ENCODE measurements at regions not wholly inside any gene's neighbourhood (a gene's known extent, or its start where the extent isn't known, plus 50 kb on each side); places are given as distances from the start of the nearest gene placed in this dataset.

- WGBS, 3 donors, result 63 to 84% (median 82%) methylated on average over 1 of the region's 1 CpG
- Histone ChIP-seq H3K4me3 (no peak overlapping the region), H3K4me1 (no peaks in the 10 kb centered on the region), H3K27ac (no peak overlapping the region), H3K9me3 (no peaks in the 10 kb centered on the region), H3K36me3 (ENCODE audit: insufficient read depth in 1 of 2, low read depth in 1 of 2) (no peaks in the 10 kb centered on the region), H3K27me3 (ENCODE audit: insufficient read depth in 3 of 3, low read length in 2 of 3) (no peaks in the 10 kb centered on the region)
- no peak for DNase-seq
- TF ChIP-seq CTCF (IDR thresholded peaks at IDR 0.05), result no peak
- no peak for ATAC-seq
- intact Hi-C loops (cut with DNase I), result no loop called here
These were observed 122.2 kb downstream of the QPCT start for GRCh38 chr2:37466533-37467222.

- peak; percentile 95 to 96 (median 96) for ATAC-seq
- peak; percentile 42 to 66 for DNase-seq
- Histone ChIP-seq H3K36me3 (ENCODE audit: insufficient read depth in 1 of 2, low read depth in 1 of 2) (no peaks in the 10 kb centered on the region), H3K27ac (peak overlapping the region; percentile 66), H3K27me3 (ENCODE audit: insufficient read depth in 3 of 3, low read length in 2 of 3) (no peaks in the 10 kb centered on the region), H3K4me3 (no peak overlapping the region), H3K9me3 (no peaks in the 10 kb centered on the region), H3K4me1 (no peaks in the 10 kb centered on the region)
- intact Hi-C loops (cut with DNase I), result no loop called here
- WGBS, 3 donors, result 30 to 55% (median 37%) methylated on average over 4 of the region's 4 CpGs
- no peak for TF ChIP-seq CTCF (IDR thresholded peaks at IDR 0.05)
These were observed 123.7 kb downstream of the QPCT start for GRCh38 chr2:37468170-37468569.

- no peak overlapping the region for H3K27ac ChIP-seq
- ATAC-seq (no peak), DNase-seq (no peak)
- TF ChIP-seq CTCF (IDR thresholded peaks at IDR 0.05), result no peak
- H3K9me3 ChIP-seq, result no peaks in the 10 kb centered on the region
- H3K27me3 ChIP-seq (ENCODE audit: insufficient read depth in 3 of 3, low read length in 2 of 3), result no peaks in the 10 kb centered on the region
- H3K36me3 ChIP-seq (ENCODE audit: insufficient read depth in 1 of 2, low read depth in 1 of 2), result no peaks in the 10 kb centered on the region
- 62 to 90% (median 74%) methylated on average over 1 of the region's 1 CpG for WGBS, 3 donors
- H3K4me3 ChIP-seq, result no peak overlapping the region
- H3K4me1 ChIP-seq, result no peaks in the 10 kb centered on the region
- intact Hi-C loops (cut with DNase I), result no loop called here
These were observed 124.7 kb downstream of the QPCT start for GRCh38 chr2:37469126-37469525.

- intact Hi-C loops (cut with DNase I), result no loop called here
- Histone ChIP-seq H3K4me3 (no peak overlapping the region), H3K27ac (no peak overlapping the region), H3K27me3 (ENCODE audit: insufficient read depth in 3 of 3, low read length in 2 of 3) (no peaks in the 10 kb centered on the region), H3K9me3 (no peaks in the 10 kb centered on the region), H3K4me1 (no peaks in the 10 kb centered on the region), H3K36me3 (ENCODE audit: insufficient read depth in 1 of 2, low read depth in 1 of 2) (no peaks in the 10 kb centered on the region)
- no peak for DNase-seq
- 91 to 94% (median 93%) methylated on average over 1 of the region's 1 CpG for WGBS, 3 donors
- no peak for TF ChIP-seq CTCF (IDR thresholded peaks at IDR 0.05)
- ATAC-seq, result no peak
These were observed 126.7 kb downstream of the QPCT start for GRCh38 chr2:37471104-37471503.

- DNase-seq, result no peak
- Histone ChIP-seq H3K36me3 (ENCODE audit: insufficient read depth in 1 of 2, low read depth in 1 of 2) (no peaks in the 10 kb centered on the region), H3K4me1 (no peaks in the 10 kb centered on the region), H3K4me3 (no peak overlapping the region), H3K27ac (no peak overlapping the region), H3K9me3 (no peaks in the 10 kb centered on the region), H3K27me3 (ENCODE audit: insufficient read depth in 3 of 3, low read length in 2 of 3) (no peaks in the 10 kb centered on the region)
- no peak for TF ChIP-seq CTCF (IDR thresholded peaks at IDR 0.05)
- intact Hi-C loops (cut with DNase I), result no loop called here
- ATAC-seq, result peak in 2 of 4 donors; percentile 35 to 43
- WGBS, 3 donors, result 78 to 94% (median 90%) methylated on average over 1 of the region's 1 CpG
These were observed 127.6 kb downstream of the QPCT start for GRCh38 chr2:37471994-37472393.

Data from psoas muscle (tissue), 7 donors.